ENCODE measurements at regions not wholly inside any gene's neighbourhood (a gene's known extent, or its start where the extent isn't known, plus 50 kb on each side); places are given as distances from the start of the nearest gene placed in this dataset.

DNA sequence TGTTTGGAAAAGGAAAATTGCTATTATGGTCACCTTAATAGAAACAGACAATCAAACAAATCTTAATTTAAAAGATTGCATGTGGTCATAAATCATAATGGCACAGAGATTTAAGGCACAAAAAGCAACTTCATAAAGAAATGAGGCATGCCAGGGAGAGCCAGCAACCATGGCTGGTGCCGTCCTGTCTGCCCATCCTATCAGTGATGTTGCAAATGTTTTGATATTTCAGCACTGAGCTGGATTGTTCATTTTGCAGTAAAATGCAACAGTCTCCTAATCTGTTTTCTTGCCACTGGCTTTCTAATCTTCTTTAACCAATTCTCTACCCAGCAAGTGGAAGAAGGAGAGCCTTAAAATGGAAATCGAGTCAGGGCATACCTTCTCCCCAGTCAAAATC is 249.8 kb downstream of the SAMD5 start:
- no peak for TF ChIP-seq POLR2A (IDR thresholded peaks at IDR 0.05)
- TF ChIP-seq, protein P1, sequence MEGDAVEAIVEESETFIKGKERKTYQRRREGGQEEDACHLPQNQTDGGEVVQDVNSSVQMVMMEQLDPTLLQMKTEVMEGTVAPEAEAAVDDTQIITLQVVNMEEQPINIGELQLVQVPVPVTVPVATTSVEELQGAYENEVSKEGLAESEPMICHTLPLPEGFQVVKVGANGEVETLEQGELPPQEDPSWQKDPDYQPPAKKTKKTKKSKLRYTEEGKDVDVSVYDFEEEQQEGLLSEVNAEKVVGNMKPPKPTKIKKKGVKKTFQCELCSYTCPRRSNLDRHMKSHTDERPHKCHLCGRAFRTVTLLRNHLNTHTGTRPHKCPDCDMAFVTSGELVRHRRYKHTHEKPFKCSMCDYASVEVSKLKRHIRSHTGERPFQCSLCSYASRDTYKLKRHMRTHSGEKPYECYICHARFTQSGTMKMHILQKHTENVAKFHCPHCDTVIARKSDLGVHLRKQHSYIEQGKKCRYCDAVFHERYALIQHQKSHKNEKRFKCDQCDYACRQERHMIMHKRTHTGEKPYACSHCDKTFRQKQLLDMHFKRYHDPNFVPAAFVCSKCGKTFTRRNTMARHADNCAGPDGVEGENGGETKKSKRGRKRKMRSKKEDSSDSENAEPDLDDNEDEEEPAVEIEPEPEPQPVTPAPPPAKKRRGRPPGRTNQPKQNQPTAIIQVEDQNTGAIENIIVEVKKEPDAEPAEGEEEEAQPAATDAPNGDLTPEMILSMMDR (IDR thresholded peaks at IDR 0.05) = no peak

All from esophagus squamous epithelium (tissue), 4 donors.